ENCODE measurements at regions not wholly inside any gene's neighbourhood (a gene's known extent, or its start where the extent isn't known, plus 50 kb on each side); places are given as distances from the start of the nearest gene placed in this dataset.

- no peaks in the 10 kb centered on the region for H3K4me1 ChIP-seq (ENCODE audit: control insufficient read depth, insufficient read depth, low read length)
- no peaks in the 10 kb centered on the region for H3K9me3 ChIP-seq (ENCODE audit: control insufficient read depth, low read depth, low read length)
- no peak overlapping the region for H3K27ac ChIP-seq (ENCODE audit: low read length)
- H3K36me3 ChIP-seq (ENCODE audit: control insufficient read depth, insufficient read depth, low read length) = no peaks in the 10 kb centered on the region
- peaks cover 13% of the 10 kb centered on the region for H3K27me3 ChIP-seq (ENCODE audit: control insufficient read depth, insufficient read depth, low read length)
- no peak for DNase-seq
- H3K4me3 ChIP-seq (ENCODE audit: low read length) = no peak overlapping the region
These were observed 134.5 kb downstream of the PRDM13 start for GRCh38 chr6:99741092-99741491.

DNA sequence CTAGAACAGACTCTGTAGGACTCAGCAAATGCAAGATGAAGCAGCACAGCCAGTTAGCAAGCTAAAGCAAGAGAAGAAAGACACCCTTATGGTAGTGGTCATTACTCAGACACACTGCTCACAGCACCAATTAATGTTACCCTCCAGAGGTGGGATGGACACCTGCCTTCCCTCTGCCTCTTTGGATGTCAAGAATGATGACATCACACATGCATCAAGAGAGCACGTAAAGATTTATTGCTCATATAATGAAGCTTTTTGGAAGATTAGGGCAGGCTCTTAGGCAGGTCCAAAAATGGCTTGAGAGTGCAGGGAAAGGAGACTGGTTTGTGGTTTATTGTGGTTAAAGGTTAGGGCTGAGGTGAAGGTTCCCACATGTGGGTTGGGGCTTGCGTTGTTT, 137.0 kb downstream of the PRDM13 start:
- H3K9me3 ChIP-seq (ENCODE audit: control insufficient read depth, low read depth, low read length) = no peaks in the 10 kb centered on the region
- no peaks in the 10 kb centered on the region for H3K36me3 ChIP-seq (ENCODE audit: control insufficient read depth, insufficient read depth, low read length)
- H3K4me1 ChIP-seq (ENCODE audit: control insufficient read depth, insufficient read depth, low read length) = no peaks in the 10 kb centered on the region
- no peak overlapping the region for H3K4me3 ChIP-seq (ENCODE audit: low read length)
- no peak overlapping the region for H3K27ac ChIP-seq (ENCODE audit: low read length)
- no CpG with 5 or more reads among the region's 2 CpGs for WGBS (ENCODE audit: insufficient coverage, low lambda C conversion rate)
- peaks cover 15% of the 10 kb centered on the region for H3K27me3 ChIP-seq (ENCODE audit: control insufficient read depth, insufficient read depth, low read length)
- no peak for DNase-seq

DNA sequence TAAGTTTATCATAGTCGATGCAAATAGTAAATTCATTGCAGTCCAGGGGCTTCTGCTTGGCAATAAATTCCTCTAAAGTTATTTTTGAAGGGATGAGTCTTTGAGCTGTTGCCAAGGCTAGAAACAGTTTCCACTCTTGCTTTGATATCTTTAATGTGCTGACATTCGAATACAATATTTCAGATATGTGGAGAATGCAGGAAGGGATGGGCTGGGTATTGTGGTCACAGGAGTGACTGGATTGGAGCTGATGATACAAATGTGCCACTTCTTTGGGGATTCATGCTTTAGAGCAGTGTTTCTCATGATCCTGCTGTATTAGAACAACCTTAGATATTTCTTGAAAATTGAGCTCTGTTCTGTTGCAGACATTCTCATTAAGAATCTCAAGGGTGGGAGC, 139.0 kb downstream of the PRDM13 start:
- Histone ChIP-seq H3K9me3 (ENCODE audit: control insufficient read depth, low read depth, low read length) (no peaks in the 10 kb centered on the region), H3K4me1 (ENCODE audit: control insufficient read depth, insufficient read depth, low read length) (no peaks in the 10 kb centered on the region), H3K27me3 (ENCODE audit: control insufficient read depth, insufficient read depth, low read length) (peaks cover 13% of the 10 kb centered on the region), H3K4me3 (ENCODE audit: low read length) (no peak overlapping the region), H3K27ac (ENCODE audit: low read length) (no peak overlapping the region), H3K36me3 (ENCODE audit: control insufficient read depth, insufficient read depth, low read length) (no peaks in the 10 kb centered on the region)
- 83% methylated on average over 1 of the region's 2 CpGs for WGBS (ENCODE audit: insufficient coverage, low lambda C conversion rate)
- DNase-seq = no peak

DNA sequence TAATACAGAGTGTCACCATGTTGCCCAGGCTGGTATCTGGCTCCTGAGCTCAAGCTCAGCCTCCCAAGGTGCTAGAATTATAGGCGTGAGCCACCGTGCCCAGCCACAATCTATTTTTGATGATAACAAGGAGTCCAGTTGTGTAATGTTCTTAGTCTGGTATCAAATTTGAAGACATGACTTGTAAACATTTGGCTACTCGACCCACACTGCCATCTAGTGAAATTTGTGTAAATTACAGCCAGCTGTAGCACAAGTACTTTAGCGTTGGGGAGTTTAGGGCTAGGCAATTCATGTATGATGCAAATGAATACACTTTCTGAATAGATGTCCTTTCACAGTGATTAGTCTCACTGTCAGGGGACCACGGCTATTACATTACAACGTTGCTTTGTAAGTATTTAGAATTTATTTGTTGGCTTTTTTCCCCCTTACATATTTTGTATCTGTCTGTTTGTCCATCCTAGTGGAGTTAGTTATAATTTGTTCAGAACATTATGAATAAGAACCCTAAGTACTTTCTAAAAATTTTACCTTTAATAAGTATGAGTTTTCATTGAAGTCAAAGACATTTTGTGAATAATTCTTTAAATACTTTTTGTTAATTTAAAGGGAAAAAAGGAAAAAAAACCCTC, 139.7 kb downstream of the PRDM13 start:
- H3K9me3 ChIP-seq (ENCODE audit: control insufficient read depth, low read depth, low read length) = no peaks in the 10 kb centered on the region
- WGBS (ENCODE audit: insufficient coverage, low lambda C conversion rate) = no CpG with 5 or more reads among the region's 6 CpGs

DNA sequence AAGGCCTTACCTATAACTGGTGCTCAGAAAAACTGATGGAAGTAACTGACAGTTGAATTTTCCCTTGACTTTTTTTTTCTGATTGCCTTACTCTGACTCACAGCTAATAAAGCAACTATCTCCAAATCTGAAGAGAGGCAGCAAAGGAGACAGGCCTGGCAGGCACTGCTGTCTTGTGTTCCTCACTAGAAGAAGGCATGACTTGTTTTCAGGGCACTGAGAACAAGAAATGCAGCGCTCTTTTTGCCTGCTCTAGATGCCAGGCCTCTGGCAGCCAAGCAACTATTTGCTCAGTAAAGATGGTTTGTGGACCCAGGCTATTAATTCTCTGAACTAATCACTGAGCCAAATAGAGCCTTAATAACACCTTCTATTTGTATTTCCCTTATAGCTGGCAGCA, 155.1 kb downstream of the PRDM13 start:
- WGBS (ENCODE audit: insufficient coverage, low lambda C conversion rate) = no CpG with 5 or more reads among the region's 1 CpG

More for the DNA sequence above, 139.7 kb downstream of the PRDM13 start:
- Histone ChIP-seq H3K4me3 (ENCODE audit: low read length) (no peak overlapping the region), H3K4me1 (ENCODE audit: control insufficient read depth, insufficient read depth, low read length) (no peaks in the 10 kb centered on the region), H3K36me3 (ENCODE audit: control insufficient read depth, insufficient read depth, low read length) (no peaks in the 10 kb centered on the region), H3K27ac (ENCODE audit: low read length) (no peak overlapping the region), H3K27me3 (ENCODE audit: control insufficient read depth, insufficient read depth, low read length) (peaks cover 13% of the 10 kb centered on the region)
- DNase-seq = peak; percentile 29 to 31

DNA sequence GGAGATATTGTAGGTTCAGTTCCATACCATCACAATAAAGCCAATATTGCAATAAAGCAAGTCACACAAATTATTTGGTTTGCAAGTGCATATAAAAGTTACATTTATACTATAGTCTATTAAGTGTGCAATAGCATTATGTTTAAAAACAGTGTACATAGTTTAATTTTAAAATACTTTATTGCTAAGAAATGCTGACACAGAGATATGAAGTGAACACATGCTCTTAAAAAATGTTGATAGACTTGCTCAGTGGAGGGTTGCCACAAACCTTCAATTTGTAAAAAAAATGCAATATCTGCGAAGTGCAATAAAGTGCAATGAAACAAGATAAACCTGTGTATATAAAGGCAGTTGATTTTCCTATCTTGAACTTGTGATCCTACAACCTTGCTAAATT, 161.5 kb downstream of the PRDM13 start:
- Histone ChIP-seq H3K27me3 (ENCODE audit: control insufficient read depth, insufficient read depth, low read length) (no peaks in the 10 kb centered on the region), H3K36me3 (ENCODE audit: control insufficient read depth, insufficient read depth, low read length) (no peaks in the 10 kb centered on the region), H3K9me3 (ENCODE audit: control insufficient read depth, low read depth, low read length) (no peaks in the 10 kb centered on the region), H3K4me1 (ENCODE audit: control insufficient read depth, insufficient read depth, low read length) (no peaks in the 10 kb centered on the region), H3K27ac (ENCODE audit: low read length) (no peak overlapping the region), H3K4me3 (ENCODE audit: low read length) (no peak overlapping the region)
- 33% methylated on average over 1 of the region's 1 CpG for WGBS (ENCODE audit: insufficient coverage, low lambda C conversion rate)
- DNase-seq = no peak

More for the DNA sequence above, 155.1 kb downstream of the PRDM13 start:
- Histone ChIP-seq H3K36me3 (ENCODE audit: control insufficient read depth, insufficient read depth, low read length) (no peaks in the 10 kb centered on the region), H3K27me3 (ENCODE audit: control insufficient read depth, insufficient read depth, low read length) (no peaks in the 10 kb centered on the region), H3K4me3 (ENCODE audit: low read length) (no peak overlapping the region), H3K9me3 (ENCODE audit: control insufficient read depth, low read depth, low read length) (no peaks in the 10 kb centered on the region), H3K27ac (ENCODE audit: low read length) (no peak overlapping the region), H3K4me1 (ENCODE audit: control insufficient read depth, insufficient read depth, low read length) (no peaks in the 10 kb centered on the region)
- DNase-seq = no peak

- H3K4me3 ChIP-seq (ENCODE audit: low read length) = no peak overlapping the region
- no peaks in the 10 kb centered on the region for H3K4me1 ChIP-seq (ENCODE audit: control insufficient read depth, insufficient read depth, low read length)
- H3K9me3 ChIP-seq (ENCODE audit: control insufficient read depth, low read depth, low read length) = no peaks in the 10 kb centered on the region
- H3K27ac ChIP-seq (ENCODE audit: low read length) = no peak overlapping the region
- DNase-seq = no peak
- WGBS (ENCODE audit: insufficient coverage, low lambda C conversion rate) = no CpG with 5 or more reads among the region's 9 CpGs
- no peaks in the 10 kb centered on the region for H3K36me3 ChIP-seq (ENCODE audit: control insufficient read depth, insufficient read depth, low read length)
- H3K27me3 ChIP-seq (ENCODE audit: control insufficient read depth, insufficient read depth, low read length) = no peaks in the 10 kb centered on the region
These were observed 173.3 kb downstream of the PRDM13 start for GRCh38 chr6:99779631-99780555.

GRCh38 chr6:99780556-99780885, 173.9 kb downstream of the PRDM13 start:
- H3K4me1 ChIP-seq (ENCODE audit: control insufficient read depth, insufficient read depth, low read length) = no peaks in the 10 kb centered on the region
- DNase-seq = no peak
- no peak overlapping the region for H3K4me3 ChIP-seq (ENCODE audit: low read length)
- H3K36me3 ChIP-seq (ENCODE audit: control insufficient read depth, insufficient read depth, low read length) = no peaks in the 10 kb centered on the region
- no CpG with 5 or more reads among the region's 3 CpGs for WGBS (ENCODE audit: insufficient coverage, low lambda C conversion rate)
- no peak overlapping the region for H3K27ac ChIP-seq (ENCODE audit: low read length)
- H3K27me3 ChIP-seq (ENCODE audit: control insufficient read depth, insufficient read depth, low read length) = no peaks in the 10 kb centered on the region
- H3K9me3 ChIP-seq (ENCODE audit: control insufficient read depth, low read depth, low read length) = no peaks in the 10 kb centered on the region

DNA sequence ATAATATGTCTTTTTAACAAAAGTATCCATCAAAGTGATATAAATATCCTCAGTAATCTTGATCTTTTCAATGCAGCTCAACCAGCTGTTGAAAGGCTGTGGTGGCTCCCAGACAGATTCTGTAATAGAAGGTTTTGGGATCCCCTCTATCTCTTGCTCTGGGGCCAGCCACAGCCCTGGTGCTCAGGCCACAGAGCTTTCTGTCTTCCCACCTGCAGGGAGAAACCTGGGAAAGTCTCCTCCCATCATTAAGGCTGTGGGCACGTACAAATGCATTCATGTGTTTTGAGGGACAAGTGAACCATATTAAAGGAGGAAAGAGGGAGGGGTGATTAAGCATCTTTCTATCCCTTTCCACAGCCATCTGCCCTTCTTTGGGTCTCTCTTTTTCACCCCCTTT, 183.1 kb downstream of the PRDM13 start:
- Histone ChIP-seq H3K4me1 (ENCODE audit: control insufficient read depth, insufficient read depth, low read length) (no peaks in the 10 kb centered on the region), H3K36me3 (ENCODE audit: control insufficient read depth, insufficient read depth, low read length) (no peaks in the 10 kb centered on the region), H3K27me3 (ENCODE audit: control insufficient read depth, insufficient read depth, low read length) (no peaks in the 10 kb centered on the region), H3K27ac (ENCODE audit: low read length) (no peak overlapping the region), H3K9me3 (ENCODE audit: control insufficient read depth, low read depth, low read length) (no peaks in the 10 kb centered on the region), H3K4me3 (ENCODE audit: low read length) (no peak overlapping the region)
- no peak for DNase-seq
- WGBS (ENCODE audit: insufficient coverage, low lambda C conversion rate) = 40% methylated on average over 1 of the region's 1 CpG

DNA sequence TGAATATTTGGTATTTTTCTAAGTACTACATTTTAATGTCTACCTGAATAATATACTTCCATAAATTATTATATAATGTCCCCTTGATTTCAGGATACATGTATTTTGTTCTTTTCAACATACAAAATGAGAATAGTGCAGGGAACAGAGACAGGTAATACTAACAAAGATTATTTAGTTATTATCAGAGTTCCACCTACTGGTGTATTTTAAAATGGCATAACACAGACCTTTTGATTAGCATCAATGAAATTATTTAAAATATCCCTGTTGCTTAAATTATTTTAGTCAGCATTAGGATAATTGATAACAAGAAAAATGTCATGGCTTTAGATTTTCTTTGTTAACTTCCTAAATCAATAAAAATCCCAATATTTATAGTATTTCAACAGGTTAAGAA, 184.0 kb downstream of the PRDM13 start:
- Histone ChIP-seq H3K36me3 (ENCODE audit: control insufficient read depth, insufficient read depth, low read length) (no peaks in the 10 kb centered on the region), H3K27me3 (ENCODE audit: control insufficient read depth, insufficient read depth, low read length) (no peaks in the 10 kb centered on the region), H3K4me3 (ENCODE audit: low read length) (no peak overlapping the region), H3K4me1 (ENCODE audit: control insufficient read depth, insufficient read depth, low read length) (no peaks in the 10 kb centered on the region), H3K27ac (ENCODE audit: low read length) (no peak overlapping the region), H3K9me3 (ENCODE audit: control insufficient read depth, low read depth, low read length) (no peaks in the 10 kb centered on the region)
- no peak for DNase-seq

DNA sequence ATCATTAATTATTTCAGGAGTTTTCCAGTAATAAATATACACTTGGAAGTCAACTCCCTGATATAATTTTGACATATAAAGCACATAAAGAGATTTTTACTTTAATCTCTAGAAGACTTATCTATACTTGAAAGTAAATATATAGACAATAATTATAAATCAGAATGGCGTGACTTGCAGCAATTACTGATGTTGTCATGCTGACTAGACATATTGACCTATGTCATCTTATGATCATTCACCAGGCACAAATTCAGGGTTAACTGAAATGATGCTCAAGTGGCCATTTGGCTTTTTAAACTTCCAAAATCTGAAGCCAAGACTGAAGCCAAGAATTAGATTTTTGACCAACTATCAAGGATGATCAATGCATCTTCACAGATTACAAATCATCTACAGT, 192.2 kb downstream of the MCHR2 start:
- Histone ChIP-seq H3K4me1 (ENCODE audit: control insufficient read depth, insufficient read depth, low read length) (no peaks in the 10 kb centered on the region), H3K9me3 (ENCODE audit: control insufficient read depth, low read depth, low read length) (no peaks in the 10 kb centered on the region), H3K27me3 (ENCODE audit: control insufficient read depth, insufficient read depth, low read length) (no peaks in the 10 kb centered on the region), H3K36me3 (ENCODE audit: control insufficient read depth, insufficient read depth, low read length) (no peaks in the 10 kb centered on the region), H3K27ac (ENCODE audit: low read length) (no peak overlapping the region), H3K4me3 (ENCODE audit: low read length) (no peak overlapping the region)
- no CpG with 5 or more reads among the region's 1 CpG for WGBS (ENCODE audit: insufficient coverage, low lambda C conversion rate)
- no peak for DNase-seq
